CD4-positive, alpha-beta T cell treated with Interleukin-1 beta for 1 hour (primary cell): ENCODE measurements at regions not wholly inside any gene's neighbourhood (a gene's known extent, or its start where the extent isn't known, plus 50 kb on each side); places are given as distances from the start of the nearest gene placed in this dataset.

Source experiments
- DNase-seq, 2 donors: peaks; one replicate each; pipeline ENCODE4 v3.0.0-alpha.2; 2020 to 2022

DNA sequence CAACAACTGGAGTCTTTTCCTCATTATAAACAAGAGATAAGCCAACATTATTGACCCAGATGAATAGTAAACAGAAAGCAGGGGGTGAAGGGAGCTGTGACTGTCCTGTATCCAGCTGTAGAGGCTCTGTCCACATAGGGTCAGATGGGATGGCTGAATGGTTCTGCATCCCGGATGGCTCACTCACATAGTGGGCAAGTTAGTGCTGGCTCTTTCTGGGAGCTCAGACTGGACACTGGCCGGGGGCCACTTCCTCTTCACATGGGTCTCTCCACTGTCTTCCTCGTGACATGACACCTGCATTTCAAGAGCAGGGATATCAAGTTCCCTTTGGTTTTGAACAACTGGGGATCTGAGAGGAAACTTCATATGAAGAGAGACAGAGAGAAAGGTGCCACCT lies 969.6 kb upstream of the TMEM132C start:
- no peak for DNase-seq

DNA sequence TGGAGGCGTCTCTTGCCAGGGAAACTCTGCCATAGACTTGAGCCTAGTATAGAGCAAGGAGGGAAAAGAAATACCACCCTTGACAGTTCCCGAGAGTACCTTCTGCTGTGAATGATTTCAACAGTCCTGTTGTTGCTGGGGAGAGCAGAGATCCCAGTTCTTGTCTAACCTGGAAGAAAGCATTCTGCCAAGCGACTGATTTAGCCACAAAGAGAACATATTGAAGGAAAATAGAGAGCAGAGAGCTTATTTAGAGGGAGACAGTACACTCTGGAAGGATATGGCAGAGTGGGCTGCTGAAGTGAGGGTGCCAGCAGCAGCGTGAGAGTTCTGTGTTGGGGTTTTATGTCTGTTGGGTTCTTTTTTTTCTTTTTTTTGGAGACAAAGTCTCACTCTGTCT lies 966.9 kb upstream of the TMEM132C start:
- DNase-seq: no peak

DNA sequence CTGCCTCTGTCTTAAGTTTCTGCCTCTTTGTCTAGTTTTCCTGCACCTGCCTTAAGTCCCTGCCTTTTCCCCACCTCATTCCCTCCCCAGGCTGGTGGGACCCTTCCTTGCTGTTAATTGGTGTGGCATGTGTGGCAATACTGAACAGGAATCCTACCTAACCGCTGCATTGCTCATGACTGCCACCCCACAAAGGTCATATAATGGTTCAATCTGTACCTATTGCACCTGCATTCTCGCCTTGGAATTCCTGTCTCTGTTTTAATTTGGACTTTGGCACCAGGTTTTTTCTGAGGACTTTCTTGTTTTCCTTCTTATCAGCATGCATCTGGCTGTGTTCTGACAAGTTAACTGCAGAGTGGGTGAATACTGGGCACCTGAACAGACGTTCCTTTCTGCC lies 966.2 kb upstream of the TMEM132C start:
- DNase-seq: no peak

DNA sequence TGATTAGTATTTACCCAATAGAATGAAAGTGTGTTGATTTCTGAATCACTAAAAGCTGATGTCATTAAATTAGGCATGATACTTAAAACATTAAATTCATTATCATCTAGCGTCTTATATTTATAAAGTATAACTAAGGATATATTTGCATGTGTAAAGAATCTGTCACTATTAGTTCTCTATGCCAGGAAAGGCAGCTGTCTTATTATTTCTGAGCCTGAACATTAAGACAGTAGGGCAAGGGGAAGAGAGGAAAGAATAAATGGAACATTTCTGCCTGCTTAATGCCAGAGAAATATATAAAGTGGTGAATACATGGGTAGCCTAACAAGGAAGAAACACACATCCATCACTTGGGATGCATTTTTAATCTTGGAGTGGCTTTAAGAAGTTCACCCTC lies 965.1 kb upstream of the TMEM132C start:
- no peak for DNase-seq

DNA sequence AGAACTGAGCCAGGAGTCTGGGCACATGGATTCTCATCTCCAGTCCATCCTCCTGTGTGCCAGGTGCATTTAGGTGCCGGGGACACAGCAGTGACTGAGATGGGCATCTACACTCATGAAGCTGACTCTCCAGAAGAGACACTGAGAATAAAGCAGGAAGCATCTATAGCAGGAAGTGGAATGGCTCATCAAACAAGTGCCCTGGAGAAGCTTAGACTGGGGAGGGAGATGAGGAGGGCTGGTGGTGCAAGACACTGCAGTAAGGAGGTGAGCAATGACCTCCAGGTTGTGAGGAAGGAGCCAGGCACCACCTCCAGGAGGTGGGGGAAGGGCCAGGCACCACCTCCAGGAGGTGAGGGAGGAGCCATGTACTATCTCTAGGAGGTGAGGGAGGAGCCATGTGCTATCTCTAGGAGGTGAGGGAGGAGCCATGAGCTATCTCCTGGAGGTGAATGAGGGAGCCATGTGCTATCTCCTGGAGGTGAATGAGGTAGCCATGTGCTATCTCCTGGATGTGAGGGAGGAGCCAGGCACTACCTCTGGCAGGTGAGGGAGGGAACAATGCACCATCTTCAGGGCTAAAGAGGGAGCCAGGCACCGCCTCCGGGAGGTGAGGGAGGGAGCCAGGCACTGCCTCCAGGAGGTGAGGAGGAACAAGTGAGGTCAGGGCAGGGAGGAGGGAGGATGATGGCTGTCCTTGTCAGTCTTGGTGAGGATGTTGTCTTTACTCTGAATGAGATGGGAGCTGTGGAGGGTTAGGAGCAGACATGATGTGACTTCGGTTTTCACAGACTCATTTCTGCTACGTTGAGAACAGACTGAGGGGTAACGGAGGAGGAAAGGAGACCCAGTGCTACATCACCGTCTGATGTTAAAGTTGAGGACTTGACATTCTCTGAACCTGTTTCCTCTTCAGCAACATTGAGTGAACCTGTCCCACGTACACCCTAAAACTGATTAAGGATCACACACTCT lies 961.9 kb upstream of the TMEM132C start:
- DNase-seq: no peak

DNA sequence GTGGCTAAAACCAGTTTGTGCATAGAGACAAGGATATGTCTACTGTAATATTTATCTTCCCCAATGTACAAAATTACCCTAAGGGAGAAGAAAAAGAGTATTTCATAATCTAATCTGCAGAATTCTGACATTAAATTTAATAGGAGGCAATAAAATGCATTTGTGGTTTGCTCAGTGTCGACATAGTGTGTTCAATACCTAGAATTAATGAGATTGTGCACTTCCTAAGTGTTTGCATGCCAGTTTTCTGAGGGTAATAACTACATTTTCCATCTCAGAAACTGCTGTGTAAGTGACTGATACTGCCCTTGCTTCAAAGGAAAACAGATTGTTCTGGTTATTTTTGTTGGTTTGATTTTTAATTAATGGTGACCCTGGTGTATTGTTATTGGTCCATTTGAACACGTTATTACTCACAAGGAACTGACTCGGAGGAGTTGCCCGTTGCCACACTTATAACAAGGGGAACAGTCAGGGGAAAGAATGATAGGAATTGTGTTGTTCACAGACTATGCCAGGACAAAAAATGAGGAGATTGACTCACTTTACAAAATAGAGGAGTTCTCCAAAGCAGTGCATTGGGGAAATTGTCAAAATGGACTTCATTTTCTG lies 960.3 kb upstream of the TMEM132C start:
- no peak for DNase-seq

DNA sequence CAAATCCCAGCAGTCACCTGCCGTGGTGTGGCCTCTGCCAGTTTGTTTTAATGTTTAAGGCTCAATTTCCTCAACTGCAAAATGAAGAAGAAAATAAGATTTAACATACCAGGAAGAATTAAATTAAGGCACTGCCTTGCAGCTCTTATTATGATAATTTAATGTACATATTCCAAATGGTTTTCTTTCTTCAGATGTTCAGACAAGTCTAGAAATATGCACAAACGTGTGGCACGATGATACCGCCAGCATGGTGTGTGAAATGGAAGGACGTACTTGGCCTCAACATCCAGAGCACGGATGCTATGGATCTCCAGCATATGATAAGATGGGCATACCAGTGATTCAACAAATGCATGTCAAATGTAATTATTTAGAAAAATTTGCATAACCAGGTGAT lies 959.4 kb upstream of the TMEM132C start:
- DNase-seq: no peak

DNA sequence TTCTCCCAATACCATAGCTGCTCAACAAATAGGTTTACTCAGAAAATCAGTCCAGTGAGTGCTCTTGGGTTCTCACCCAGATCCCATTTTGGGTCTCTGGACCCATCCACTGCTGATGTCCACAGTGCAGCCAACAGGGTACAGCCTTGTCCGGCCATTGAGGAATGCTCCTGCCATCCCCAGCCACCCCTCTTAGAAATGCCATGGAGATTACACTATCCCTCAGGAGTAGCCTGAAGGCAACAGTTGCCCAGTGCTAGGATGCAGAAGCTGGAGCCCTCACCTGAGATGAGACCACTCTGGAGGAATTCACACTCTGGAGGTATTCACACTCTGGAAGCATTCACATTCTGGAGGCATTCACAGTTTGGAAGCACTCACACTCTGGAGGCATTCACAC lies 958.8 kb upstream of the TMEM132C start:
- no peak for DNase-seq

DNA sequence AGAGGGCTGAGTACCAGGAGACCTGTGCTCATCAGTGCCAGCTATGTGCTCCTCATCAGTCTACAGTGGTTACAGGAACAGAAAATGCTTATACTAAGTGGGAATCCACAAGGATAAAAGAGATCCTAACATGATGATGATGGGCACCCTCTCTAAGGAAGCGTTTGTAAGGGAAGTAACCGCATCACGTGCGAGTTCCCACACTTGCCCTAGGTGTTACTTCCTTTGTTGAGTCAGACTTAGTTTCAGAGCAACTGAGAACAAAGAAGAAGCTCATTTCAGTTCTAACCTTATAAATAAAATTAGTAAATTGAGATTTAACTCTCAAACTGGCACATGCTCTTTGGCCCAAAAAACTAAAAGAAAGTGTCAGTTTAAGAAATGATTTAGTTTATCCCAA lies 956.4 kb upstream of the TMEM132C start:
- DNase-seq: no peak

DNA sequence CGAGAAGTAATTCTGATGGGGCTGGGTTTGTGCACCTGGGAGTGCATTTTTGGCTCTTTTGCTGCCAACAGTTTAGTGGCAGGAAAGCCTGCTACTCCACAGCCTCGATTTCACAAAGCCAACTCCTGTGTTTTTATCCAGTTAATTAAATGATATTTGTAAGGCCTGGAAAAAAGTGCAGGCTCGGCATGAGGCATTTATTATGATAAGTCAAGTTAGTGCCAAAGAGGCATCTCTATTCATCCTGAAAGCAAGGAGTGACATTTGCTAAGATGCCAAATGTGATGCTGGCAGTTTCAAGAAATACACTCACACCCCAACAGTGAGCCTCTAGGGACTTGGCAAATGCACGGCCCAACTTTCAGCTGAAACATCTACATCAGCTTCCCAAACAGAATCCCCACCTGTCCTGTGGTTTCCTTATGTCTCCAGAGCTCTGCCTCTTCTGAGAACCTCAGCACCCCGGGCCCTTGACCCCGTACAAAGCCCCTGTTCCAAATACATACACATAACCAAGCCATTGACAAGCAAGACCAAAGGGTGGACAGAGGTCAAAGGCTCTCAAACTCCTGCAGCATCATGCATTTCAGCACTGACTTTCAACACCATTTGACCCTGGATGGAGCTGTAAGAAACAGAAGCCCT lies 955.1 kb upstream of the TMEM132C start:
- DNase-seq: no peak

DNA sequence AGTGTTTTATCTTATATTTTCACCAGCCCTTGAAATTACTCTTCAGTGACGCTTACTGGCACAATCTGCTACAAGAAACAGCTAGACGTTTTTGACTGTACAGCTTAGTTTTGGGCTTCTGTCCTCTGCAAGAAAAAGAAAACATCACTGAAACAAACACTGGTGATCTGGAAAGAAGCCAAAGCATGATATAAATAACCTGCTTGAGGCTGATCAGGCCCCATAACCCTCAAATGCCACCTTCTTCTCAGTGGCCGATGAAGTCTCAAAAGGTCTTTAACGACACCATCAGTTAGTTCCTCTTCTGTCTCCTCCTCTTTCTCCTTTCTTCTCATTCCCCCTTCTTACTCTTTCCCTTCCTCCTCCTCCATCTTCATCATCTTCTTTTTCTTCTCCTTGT lies 942.3 kb upstream of the TMEM132C start:
- no peak for DNase-seq

DNA sequence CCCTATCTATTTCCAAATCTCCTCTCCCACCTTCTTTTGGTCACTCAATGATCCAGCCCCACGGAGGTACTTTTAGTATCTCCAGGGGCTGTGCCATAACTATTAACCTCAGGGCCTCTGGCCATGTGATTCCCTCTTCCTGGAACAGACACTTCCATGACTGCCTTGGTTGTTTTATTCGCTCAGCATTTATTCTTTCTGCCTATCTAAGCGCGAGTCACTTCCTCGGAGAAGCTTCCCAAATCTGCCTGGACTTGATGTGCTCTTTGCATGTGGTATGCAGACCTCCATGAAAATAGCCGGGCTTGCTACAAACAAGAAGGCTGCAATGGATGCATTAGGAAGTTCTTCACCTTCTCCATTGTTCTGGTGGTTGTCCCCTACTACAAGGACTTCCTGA lies 939.0 kb upstream of the TMEM132C start:
- DNase-seq: no peak

DNA sequence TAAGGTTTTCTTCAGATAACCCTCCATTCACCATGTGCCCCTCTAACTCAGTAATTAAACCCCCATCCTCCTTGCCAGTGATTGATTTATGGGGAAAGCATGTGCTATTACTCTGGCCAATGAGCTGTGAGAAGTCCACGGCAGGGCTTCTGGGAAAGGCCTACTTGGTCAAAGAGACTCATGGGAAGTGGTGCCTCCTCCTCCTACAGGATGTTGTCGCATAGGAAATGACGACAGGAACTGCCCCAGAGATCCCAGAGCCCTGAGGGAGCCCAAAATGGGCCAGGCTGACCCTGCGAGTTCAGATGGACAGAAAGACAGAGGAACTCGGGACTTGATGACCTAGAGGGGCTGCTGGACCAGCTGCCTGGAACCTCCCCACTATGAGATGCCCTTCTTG lies 938.1 kb upstream of the TMEM132C start:
- no peak for DNase-seq

DNA sequence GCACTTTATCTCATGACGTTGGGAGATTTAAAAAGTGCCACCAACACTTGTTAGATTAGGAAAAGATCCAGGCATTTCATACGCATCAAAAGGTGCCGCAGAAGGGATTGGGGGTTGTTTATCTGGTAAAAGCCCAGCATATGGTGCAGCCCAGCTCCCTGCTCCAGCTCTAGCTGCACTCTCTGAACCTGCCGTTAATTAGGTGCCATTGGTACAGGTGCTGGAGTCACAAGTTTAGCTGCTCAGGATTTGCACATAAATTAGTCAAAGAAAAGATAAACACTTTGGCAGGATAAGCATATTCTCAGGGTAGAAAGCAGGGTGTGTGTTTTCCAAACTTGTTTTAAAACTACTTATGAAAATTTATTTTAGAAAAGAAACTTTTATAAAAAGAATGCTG lies 932.6 kb upstream of the TMEM132C start:
- no peak for DNase-seq

DNA sequence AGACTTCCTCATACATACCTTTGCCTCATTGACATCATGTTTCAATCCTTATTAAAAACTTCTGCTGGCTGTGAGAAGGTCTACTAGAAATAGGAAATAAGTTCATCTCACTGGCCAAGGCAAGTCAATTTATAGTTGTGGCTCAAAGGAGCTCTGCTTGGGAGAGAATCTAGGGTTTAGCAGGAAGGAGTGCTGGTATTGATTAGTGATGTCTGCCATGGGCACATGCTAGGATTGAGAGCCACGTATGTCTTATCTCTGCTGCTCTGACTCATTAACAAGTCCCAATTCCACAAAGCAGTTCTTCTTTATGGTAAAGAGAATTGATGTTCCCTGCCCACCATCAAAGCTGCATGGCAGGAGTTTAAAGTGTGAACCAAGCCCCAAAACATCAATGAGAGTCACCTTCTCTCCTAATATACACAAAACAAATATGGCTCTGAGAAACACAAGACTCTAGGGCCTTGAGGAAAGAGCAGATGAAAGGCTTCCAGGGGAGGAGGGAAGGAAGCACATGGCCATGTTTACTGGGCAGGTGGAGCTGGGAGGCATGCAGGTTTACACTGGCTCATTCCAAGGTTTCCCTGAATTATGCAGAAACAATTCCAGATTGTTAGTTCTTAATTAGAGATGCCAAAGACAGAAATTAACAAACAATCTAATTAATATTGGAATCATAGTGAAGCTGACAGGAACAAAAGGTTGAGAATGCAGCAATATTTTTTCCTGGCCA lies 931.9 kb upstream of the TMEM132C start:
- no peak for DNase-seq

DNA sequence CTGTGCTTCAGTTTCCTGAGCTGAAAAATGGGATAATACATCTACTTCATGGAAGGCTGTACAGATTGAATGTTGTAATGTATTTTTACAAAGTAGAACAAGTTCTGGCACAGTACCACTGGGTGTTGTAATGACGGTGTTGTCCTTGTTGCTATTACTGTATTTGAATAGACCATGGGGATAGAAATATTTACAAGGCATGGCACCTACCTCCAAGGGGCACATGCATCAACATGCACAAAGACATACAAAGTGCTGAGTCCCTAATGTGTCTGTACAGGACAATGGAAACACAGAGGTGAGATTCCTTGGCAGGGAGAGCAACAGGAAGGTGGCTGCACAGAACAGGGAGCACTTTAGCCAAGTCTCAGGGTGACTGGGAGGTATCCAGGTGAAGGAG lies 930.6 kb upstream of the TMEM132C start:
- DNase-seq: no peak

DNA sequence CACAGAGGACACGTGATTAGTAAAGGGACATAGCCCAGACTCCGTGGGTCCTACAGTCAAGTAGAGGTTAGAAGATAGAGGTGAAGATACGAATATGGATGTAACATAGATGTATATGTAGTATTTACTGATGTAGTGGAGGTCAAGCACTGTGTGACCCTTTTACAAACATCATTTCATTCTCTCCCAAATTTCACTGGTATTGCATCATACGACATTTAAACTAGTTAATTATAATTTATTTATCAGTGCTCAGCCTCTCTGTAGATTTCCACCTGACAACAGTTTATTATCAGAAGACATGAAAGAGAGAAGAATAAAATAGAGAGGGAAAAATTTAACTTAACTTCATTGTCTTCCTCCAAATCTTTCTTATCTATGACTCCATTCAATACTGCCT lies 927.9 kb upstream of the TMEM132C start:
- no peak for DNase-seq

DNA sequence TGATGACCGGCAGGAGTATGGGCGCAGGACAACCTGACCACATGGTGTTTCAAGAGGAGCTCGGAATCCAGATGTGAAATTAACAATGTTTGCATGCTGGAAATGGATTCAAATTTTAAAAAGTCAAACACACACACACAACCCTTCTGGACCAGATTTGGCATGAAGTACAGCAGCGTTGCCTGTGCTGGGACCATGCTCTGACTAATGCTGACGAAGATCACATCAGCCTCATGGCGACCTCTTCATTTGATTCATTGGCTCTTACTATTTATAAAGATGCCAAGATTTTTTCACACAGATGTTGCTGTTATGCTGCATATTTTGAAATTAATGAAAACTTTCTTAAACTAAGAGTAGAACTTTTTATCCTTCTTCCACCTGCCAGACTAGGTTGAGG lies 926.6 kb upstream of the TMEM132C start:
- DNase-seq: no peak

DNA sequence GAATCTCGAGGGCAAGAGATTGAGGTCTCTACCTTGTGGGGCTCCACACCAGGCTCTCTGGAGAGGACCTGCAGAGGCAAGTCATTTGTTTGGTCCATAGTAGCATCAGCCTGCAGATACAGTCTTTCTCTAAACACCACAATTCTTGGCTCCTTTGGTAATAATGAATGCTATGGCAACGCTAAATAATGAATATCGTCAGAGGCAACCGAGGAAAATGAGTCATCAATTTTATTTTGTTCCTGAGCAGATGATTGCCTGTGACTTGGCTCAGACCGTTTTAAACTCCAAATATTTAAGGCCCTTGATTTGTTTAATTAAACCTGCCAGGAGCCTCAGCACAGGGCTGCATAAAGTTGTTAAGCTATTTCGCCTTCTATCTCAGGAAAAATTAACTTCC lies 924.1 kb upstream of the TMEM132C start:
- no peak for DNase-seq

DNA sequence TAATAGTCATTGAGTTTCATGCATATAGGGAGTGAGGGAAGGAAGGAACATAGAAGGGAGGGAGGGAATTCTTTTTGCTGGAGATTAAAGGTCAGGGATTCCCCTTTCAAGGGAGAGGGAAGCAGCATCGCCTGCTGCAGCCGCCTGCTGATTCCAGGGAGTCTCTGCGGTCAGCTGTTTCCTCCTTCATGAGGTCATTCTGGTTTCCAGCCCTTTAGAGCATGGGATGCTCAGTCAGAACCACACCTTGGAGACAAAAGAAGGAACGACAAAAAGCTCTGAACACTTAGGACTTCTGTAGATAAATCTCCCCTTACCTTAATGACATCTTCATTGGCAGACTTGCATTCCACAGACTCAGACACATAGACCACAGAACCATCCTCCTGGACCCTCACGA lies 923.0 kb upstream of the TMEM132C start:
- no peak for DNase-seq

DNA sequence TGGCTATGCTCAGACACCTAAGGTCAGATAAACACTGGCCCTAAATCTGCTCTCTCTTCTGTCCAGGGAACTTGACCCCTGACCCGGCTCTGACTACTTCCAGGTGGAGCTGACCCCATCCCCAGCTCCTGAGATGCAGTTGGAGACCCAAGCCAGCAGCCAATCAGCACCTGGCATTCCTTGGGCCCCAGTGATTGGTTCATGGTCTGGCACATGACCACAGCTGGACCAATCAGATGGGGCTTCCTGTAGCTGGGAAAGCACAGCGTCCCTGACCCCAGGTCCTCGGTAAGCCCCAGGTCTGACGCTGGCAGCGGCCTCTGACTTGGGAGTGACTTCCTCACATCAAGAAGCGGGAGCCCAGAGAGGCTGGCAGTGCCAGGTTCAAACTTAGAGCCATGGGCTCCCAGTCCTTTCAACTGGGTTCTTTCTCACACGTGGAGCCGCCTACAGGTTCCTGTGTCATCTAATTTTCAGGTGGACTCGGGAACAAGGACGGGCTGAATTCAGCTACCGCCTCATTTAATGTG lies 915.4 kb upstream of the TMEM132C start:
- DNase-seq: no peak

DNA sequence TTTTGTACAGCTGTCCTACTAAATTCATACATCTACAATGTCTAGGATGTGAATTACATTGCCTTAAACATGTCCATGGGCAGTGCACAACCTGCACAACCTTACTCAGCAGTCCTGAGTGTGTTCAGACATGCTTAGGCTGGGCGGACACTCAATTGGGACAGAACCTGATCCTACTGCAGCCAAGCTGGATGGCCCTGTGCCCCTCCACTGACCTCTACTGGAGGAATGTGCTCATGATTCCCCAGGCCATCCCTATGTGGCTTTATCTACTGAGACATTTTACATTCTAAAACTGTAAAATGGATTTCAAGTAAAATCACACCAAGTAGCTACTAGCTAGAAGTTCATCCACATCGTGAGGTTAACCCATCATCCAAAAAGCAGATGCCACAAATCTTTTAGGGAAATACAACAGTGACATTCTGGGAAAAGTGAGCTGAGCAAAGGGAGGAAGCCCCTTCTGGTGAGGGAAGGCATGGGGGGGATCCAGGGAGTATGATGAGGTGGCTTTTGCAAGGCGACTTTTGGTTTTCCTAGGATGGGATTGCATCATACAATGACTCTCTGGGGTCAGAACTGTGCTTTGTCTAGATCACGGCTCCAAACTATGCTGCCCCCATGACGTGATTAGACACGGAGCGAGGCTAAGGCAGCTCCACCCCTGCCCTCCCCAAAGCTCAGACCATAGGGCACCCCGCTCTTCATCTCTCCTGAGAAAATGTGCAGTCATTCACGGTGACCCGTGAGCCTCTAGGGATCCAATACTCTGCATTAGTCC lies 911.7 kb upstream of the TMEM132C start:
- no peak for DNase-seq
